ENCODE measurements at regions not wholly inside any gene's neighbourhood (a gene's known extent, or its start where the extent isn't known, plus 50 kb on each side); places are given as distances from the start of the nearest gene placed in this dataset.

GRCh38 chr12:107304588-107305532, 211.5 kb upstream of the CRY1 start:
- no peaks in the 10 kb centered on the region for H3K36me3 Mint-ChIP-seq
- H3K27me3 Mint-ChIP-seq: no peaks in the 10 kb centered on the region
- no peak overlapping the region for H3K27ac Mint-ChIP-seq
- no peak for ATAC-seq
- no peak for DNase-seq (ENCODE audit: low spot score)
- H3K4me1 Mint-ChIP-seq (ENCODE audit: low read depth in 2 of 2): peaks cover 12% of the 10 kb centered on the region in 2 donors
- no peaks in the 10 kb centered on the region for H3K9me3 Mint-ChIP-seq
- H3K4me3 Mint-ChIP-seq: no peak overlapping the region

GRCh38 chr12:107306141-107306659, 212.9 kb upstream of the CRY1 start:
- no peak for DNase-seq (ENCODE audit: low spot score)
- H3K27ac Mint-ChIP-seq: no peak overlapping the region
- H3K4me1 Mint-ChIP-seq (ENCODE audit: low read depth in 2 of 2): peaks cover 13 to 15% of the 10 kb centered on the region in 2 donors
- H3K27me3 Mint-ChIP-seq: no peaks in the 10 kb centered on the region
- no peak for ATAC-seq
- H3K36me3 Mint-ChIP-seq: no peaks in the 10 kb centered on the region
- H3K9me3 Mint-ChIP-seq: no peaks in the 10 kb centered on the region
- no peak overlapping the region for H3K4me3 Mint-ChIP-seq

- no peaks in the 10 kb centered on the region for H3K36me3 Mint-ChIP-seq
- ATAC-seq: no peak
Observed at GRCh38 chr12:107308310-107308709, 215.0 kb upstream of the CRY1 start.

GRCh38 chr12:107309020-107309419, 215.7 kb upstream of the CRY1 start:
- no peak overlapping the region for H3K4me3 Mint-ChIP-seq
- ATAC-seq (peak; percentile 57 to 72), DNase-seq (ENCODE audit: low spot score) (no peak)

More at GRCh38 chr12:107308310-107308709, 215.0 kb upstream of the CRY1 start:
- Mint-ChIP-seq H3K27me3 (peaks cover 7 to 9% of the 10 kb centered on the region in 2 donors), H3K9me3 (no peaks in the 10 kb centered on the region), H3K27ac (no peak overlapping the region), H3K4me1 (ENCODE audit: low read depth in 2 of 2) (peaks cover 13 to 15% of the 10 kb centered on the region in 2 donors), H3K4me3 (no peak overlapping the region)
- no peak for DNase-seq (ENCODE audit: low spot score)

GRCh38 chr12:107310621-107311020, 217.3 kb upstream of the CRY1 start:
- DNase-seq (ENCODE audit: low spot score) (no peak), ATAC-seq (no peak)
- Mint-ChIP-seq H3K4me1 (ENCODE audit: low read depth in 2 of 2) (peaks cover 13 to 15% of the 10 kb centered on the region in 2 donors), H3K36me3 (no peaks in the 10 kb centered on the region), H3K27me3 (peaks cover 20 to 27% of the 10 kb centered on the region in 2 donors), H3K4me3 (no peak overlapping the region), H3K9me3 (no peaks in the 10 kb centered on the region), H3K27ac (no peak overlapping the region)

More at GRCh38 chr12:107309020-107309419, 215.7 kb upstream of the CRY1 start:
- Mint-ChIP-seq H3K4me1 (ENCODE audit: low read depth in 2 of 2) (peaks cover 13 to 15% of the 10 kb centered on the region in 2 donors), H3K9me3 (no peaks in the 10 kb centered on the region), H3K27me3 (peaks cover 11 to 16% of the 10 kb centered on the region in 2 donors), H3K36me3 (no peaks in the 10 kb centered on the region), H3K27ac (peak overlapping the region in 1 of 2 donors; percentile 8)

DNA sequence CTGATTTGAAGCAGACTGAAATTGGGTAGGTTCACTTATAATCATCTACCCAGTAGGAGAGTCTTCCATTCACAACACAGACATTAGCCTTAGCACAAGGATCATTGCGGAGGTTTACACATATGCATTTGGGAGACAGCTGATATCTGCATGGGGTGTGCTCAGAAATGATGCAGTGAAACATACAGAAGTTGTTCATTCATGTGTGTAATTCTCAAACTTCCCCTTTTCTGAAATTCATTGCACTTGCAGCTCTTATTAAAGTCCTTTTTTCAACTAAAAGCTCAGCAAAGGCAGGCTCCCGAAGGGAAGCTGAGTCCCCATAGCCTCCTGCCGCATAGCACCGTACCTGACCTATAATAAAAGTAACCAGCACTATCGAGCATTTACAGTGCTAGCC, 218.3 kb upstream of the CRY1 start:
- no peak for ATAC-seq
- no peaks in the 10 kb centered on the region for H3K9me3 Mint-ChIP-seq
- H3K4me1 Mint-ChIP-seq (ENCODE audit: low read depth in 2 of 2): peaks cover 13 to 15% of the 10 kb centered on the region in 2 donors
- no peak overlapping the region for H3K4me3 Mint-ChIP-seq
- peaks cover 23 to 27% of the 10 kb centered on the region in 2 donors for H3K27me3 Mint-ChIP-seq
- H3K27ac Mint-ChIP-seq: no peak overlapping the region
- no peaks in the 10 kb centered on the region for H3K36me3 Mint-ChIP-seq
- no peak for DNase-seq (ENCODE audit: low spot score)

DNA sequence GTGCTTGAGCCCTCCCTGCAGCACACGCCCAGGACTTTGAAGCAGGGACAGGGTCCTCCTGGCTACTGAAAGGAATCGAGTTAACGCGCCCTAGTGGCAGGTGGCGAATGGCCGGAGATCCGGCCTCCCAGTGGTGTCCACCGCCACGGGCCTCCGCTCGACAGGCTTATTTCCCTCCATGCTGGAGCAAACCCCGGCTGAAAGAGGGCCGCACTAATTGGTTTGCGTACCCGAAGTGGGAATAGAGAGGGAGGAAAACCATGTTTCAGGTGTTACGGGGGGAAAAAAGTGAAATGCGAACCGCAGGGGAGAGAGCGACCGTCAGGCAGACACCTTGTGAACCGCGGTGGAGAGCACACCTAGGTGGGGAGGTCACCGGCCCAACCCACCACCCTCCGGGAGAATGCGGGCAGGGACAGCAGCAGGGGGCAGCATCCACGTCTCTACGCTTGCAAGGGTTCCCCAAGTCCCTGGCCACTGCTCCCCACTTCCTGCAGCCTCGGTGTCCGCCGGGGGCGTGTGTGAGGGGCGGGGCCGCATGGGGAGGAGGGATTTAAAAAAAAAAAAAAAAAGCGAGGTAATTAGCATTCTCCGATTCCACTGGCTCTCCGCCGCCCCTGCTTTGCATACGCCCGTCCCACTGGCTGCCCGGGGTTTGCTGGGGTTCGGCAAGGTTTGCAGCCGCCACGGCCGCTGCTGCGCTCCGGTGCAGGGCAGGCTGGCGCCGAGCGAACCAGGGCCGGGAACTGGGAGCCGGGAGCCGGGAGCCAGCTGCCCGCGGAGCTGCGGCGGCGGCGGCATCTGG, 224.6 kb upstream of the CRY1 start:
- H3K27ac Mint-ChIP-seq: peak overlapping the region; percentile 63 to 66
- DNase-seq (ENCODE audit: low spot score): peak; percentile 93
- H3K27me3 Mint-ChIP-seq: peaks cover 19 to 21% of the 10 kb centered on the region in 2 donors

DNA sequence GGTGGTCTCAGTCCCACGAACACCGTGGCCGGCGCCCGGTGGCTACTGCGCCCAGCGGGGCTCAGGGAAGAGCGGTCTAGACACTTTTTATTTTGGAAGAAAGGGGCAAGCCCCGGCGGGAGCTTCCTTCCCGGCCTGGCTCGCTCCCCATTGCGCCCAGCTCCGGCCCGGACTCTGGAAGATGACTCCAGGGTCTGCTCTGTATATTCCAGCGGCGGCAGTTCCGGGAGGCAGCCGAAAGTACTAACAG, 225.1 kb upstream of the CRY1 start:
- no peak overlapping the region for H3K27ac Mint-ChIP-seq
- H3K4me1 Mint-ChIP-seq (ENCODE audit: low read depth in 2 of 2): peaks cover 33 to 36% of the 10 kb centered on the region in 2 donors
- peak overlapping the region; percentile 87 for H3K4me3 Mint-ChIP-seq
- no peaks in the 10 kb centered on the region for H3K36me3 Mint-ChIP-seq
- no peak for ATAC-seq
- H3K27me3 Mint-ChIP-seq: peaks cover 14 to 17% of the 10 kb centered on the region in 2 donors
- H3K9me3 Mint-ChIP-seq: no peaks in the 10 kb centered on the region
- no peak for DNase-seq (ENCODE audit: low spot score)

More for the DNA sequence above, 224.6 kb upstream of the CRY1 start:
- peak overlapping the region; percentile 87 for H3K4me3 Mint-ChIP-seq
- peak; percentile 87 to 91 for ATAC-seq
- H3K4me1 Mint-ChIP-seq (ENCODE audit: low read depth in 2 of 2): peaks cover 32 to 36% of the 10 kb centered on the region in 2 donors
- H3K9me3 Mint-ChIP-seq: no peaks in the 10 kb centered on the region
- no peaks in the 10 kb centered on the region for H3K36me3 Mint-ChIP-seq

- no peaks in the 10 kb centered on the region for H3K9me3 Mint-ChIP-seq
- peak overlapping the region; percentile 87 for H3K4me3 Mint-ChIP-seq
- DNase-seq (ENCODE audit: low spot score): no peak
- H3K36me3 Mint-ChIP-seq: no peaks in the 10 kb centered on the region
- ATAC-seq: no peak
- H3K27ac Mint-ChIP-seq: no peak overlapping the region
- peaks cover 12% of the 10 kb centered on the region in 2 donors for H3K27me3 Mint-ChIP-seq
- peaks cover 33 to 39% of the 10 kb centered on the region in 2 donors for H3K4me1 Mint-ChIP-seq (ENCODE audit: low read depth in 2 of 2)
Observed at GRCh38 chr12:107318806-107319532, 225.6 kb upstream of the CRY1 start.

- no peak for ATAC-seq
- Mint-ChIP-seq H3K4me3 (peak overlapping the region; percentile 87), H3K36me3 (no peaks in the 10 kb centered on the region), H3K27ac (no peak overlapping the region), H3K4me1 (ENCODE audit: low read depth in 2 of 2) (peaks cover 36 to 39% of the 10 kb centered on the region in 2 donors), H3K9me3 (no peaks in the 10 kb centered on the region), H3K27me3 (peaks cover 6 to 8% of the 10 kb centered on the region in 2 donors)
- no peak for DNase-seq (ENCODE audit: low spot score)
Observed at GRCh38 chr12:107319533-107320032, 226.2 kb upstream of the CRY1 start.

DNA sequence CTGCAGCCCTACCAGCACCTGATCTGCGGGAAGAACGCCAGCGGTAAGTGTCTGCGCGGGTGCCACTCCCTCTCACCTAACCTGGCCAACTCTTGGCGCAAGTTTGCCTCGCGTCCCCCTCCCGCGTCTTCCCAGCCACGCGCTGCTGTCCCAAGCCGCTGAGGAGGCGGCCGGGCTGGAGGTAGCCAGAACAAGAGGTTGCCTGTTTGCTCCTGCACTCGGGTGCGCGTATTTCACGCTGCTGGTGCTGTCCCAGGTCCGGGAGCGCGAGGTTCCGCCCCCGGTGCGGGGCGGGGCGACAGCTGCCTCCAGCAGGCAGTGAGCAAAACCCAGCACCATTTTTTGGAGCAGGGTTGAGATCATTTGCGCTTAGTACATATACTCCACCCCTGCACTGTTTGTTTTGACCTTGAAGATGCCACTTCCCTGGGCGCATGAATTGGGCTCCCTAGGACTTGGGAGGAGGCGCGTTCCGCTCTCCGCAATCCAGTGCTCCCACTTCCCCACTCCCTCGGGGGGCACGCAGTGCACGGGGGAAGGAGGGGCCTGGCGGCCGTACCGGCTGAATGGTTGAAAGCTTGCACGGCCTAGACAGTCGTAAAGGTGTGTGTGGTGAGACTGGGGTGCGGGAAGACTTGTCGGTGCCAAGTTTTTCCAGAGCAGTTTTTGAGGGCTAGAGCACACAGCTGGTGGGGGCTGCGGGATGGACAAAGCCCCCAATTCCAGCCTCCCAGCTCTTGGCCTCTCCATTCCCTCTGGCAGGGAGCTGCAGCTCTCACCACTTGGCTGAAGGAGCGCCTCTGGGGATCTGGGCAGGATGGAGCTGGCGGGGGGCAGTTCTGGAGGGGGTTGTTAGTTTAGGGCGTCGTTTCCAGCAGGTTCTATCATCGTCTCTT, 226.9 kb upstream of the CRY1 start:
- H3K9me3 Mint-ChIP-seq: no peaks in the 10 kb centered on the region
- peaks cover 39% of the 10 kb centered on the region in 2 donors for H3K4me1 Mint-ChIP-seq (ENCODE audit: low read depth in 2 of 2)
- H3K27me3 Mint-ChIP-seq: peaks cover 0 to 3% of the 10 kb centered on the region in 2 donors
- peak overlapping the region; percentile 84 for H3K4me3 Mint-ChIP-seq
- H3K36me3 Mint-ChIP-seq: no peaks in the 10 kb centered on the region
- peak; percentile 85 for DNase-seq (ENCODE audit: low spot score)
- peak overlapping the region; percentile 72 to 90 for H3K27ac Mint-ChIP-seq
- peak; percentile 61 to 70 for ATAC-seq

DNA sequence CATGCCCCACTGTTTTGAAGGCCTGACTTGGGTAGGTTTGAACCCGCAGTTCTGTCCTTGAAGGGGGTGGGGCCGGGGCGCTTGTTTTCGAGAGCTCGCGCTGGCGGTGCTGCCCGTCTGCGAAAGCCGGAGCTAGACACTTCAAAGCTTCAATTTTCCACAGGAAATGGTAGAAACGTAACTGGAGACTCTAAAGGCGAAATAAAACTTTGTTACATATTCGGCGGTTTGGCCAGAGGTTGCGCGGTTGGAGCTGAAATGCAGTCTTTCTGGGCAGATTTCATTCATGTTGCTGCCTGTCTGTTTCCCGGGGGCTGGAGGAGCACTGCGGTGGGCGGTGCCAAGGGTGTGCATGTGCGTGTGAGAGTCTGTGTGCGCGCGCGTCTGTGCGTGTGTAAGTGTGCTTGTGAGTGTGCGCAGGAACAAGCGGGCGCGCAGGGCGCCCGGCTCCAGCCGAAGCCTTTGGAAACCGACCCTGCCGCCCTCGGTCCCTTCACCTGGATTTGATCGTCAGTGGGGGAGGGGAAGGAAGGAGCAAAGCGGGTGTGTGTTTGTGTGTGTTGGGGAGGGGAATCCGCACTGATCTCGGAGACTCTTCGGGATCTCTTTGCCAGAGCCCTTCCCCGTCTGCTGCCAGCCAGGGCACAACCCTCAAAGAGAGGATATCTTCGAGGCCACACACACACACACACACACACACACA, 227.7 kb upstream of the CRY1 start:
- Mint-ChIP-seq H3K4me1 (ENCODE audit: low read depth in 2 of 2) (peaks cover 39 to 40% of the 10 kb centered on the region in 2 donors), H3K27ac (peak overlapping the region; percentile 72 to 90), H3K36me3 (no peaks in the 10 kb centered on the region), H3K27me3 (peaks cover 0 to 3% of the 10 kb centered on the region in 2 donors), H3K9me3 (no peaks in the 10 kb centered on the region), H3K4me3 (peak overlapping the region; percentile 84)
- peak; percentile 41 to 43 for ATAC-seq
- peak; percentile 79 for DNase-seq (ENCODE audit: low spot score)
